ENCODE measurements at regions not wholly inside any gene's neighbourhood (a gene's known extent, or its start where the extent isn't known, plus 50 kb on each side); places are given as distances from the start of the nearest gene placed in this dataset.

- DNase-seq, result no peak
Measured at GRCh38 chr5:23635938-23636337, 128.5 kb downstream of the PRDM9 start.

GRCh38 chr5:23639326-23639725 is 131.9 kb downstream of the PRDM9 start:
- intact Hi-C loops (cut with DNase I), result no loop called here
- Histone ChIP-seq H3K36me3 (no peaks in the 10 kb centered on the region), H3K4me1 (no peaks in the 10 kb centered on the region), H3K27me3 (no peaks in the 10 kb centered on the region), H3K9me3 (peaks cover 0 to 7% (median 0%) of the 10 kb centered on the region in 12 donors), H3K27ac (no peak overlapping the region), H3K4me3 (no peak overlapping the region)
- no peak for DNase-seq
- WGBS, 4 donors, result 63 to 79% (median 66%) methylated on average over 1 of the region's 1 CpG
- no peak for ATAC-seq
- TF ChIP-seq POLR2A (IDR thresholded peaks at IDR 0.05) (no peak), CTCF (IDR thresholded peaks at IDR 0.05) (no peak)

More at GRCh38 chr5:23635938-23636337, 128.5 kb downstream of the PRDM9 start:
- Histone ChIP-seq H3K27ac (no peak overlapping the region), H3K4me3 (no peak overlapping the region), H3K36me3 (no peaks in the 10 kb centered on the region), H3K9me3 (peaks cover 0 to 6% (median 0%) of the 10 kb centered on the region in 12 donors), H3K27me3 (no peaks in the 10 kb centered on the region), H3K4me1 (no peaks in the 10 kb centered on the region)
- intact Hi-C loops (cut with DNase I), result no loop called here
- no peak for ATAC-seq
- TF ChIP-seq POLR2A (IDR thresholded peaks at IDR 0.05) (no peak), CTCF (IDR thresholded peaks at IDR 0.05) (no peak)

GRCh38 chr5:23648656-23649055 is 141.2 kb downstream of the PRDM9 start:
- ATAC-seq, result no peak
- 72 to 85% (median 75%) methylated on average over 1 of the region's 1 CpG for WGBS, 4 donors

GRCh38 chr5:23649594-23649993 is 142.2 kb downstream of the PRDM9 start:
- DNase-seq, result no peak
- H3K4me1 ChIP-seq, result no peaks in the 10 kb centered on the region
- TF ChIP-seq CTCF (IDR thresholded peaks at IDR 0.05) (no peak), POLR2A (IDR thresholded peaks at IDR 0.05) (no peak)
- peaks cover 0 to 5% (median 0%) of the 10 kb centered on the region in 12 donors for H3K9me3 ChIP-seq
- ATAC-seq, result no peak
- intact Hi-C loops (cut with DNase I), result no loop called here
- WGBS, 4 donors, result 75 to 85% (median 83%) methylated on average over 4 of the region's 4 CpGs
- H3K27ac ChIP-seq, result no peak overlapping the region
- no peaks in the 10 kb centered on the region for H3K27me3 ChIP-seq
- H3K36me3 ChIP-seq, result no peaks in the 10 kb centered on the region
- H3K4me3 ChIP-seq, result no peak overlapping the region

More at GRCh38 chr5:23648656-23649055, 141.2 kb downstream of the PRDM9 start:
- no peak for DNase-seq
- H3K27me3 ChIP-seq, result no peaks in the 10 kb centered on the region
- H3K4me3 ChIP-seq, result no peak overlapping the region
- peaks cover 0 to 2% (median 0%) of the 10 kb centered on the region in 12 donors for H3K9me3 ChIP-seq
- no peak overlapping the region for H3K27ac ChIP-seq
- no peaks in the 10 kb centered on the region for H3K4me1 ChIP-seq
- no peak for TF ChIP-seq POLR2A (IDR thresholded peaks at IDR 0.05)
- no peak for TF ChIP-seq CTCF (IDR thresholded peaks at IDR 0.05)
- intact Hi-C loops (cut with DNase I), result no loop called here
- no peaks in the 10 kb centered on the region for H3K36me3 ChIP-seq

Data from heart left ventricle (tissue), 16 donors.